NOMO-1 (cell line): ENCODE measurements at regions not wholly inside any gene's neighbourhood (a gene's known extent, or its start where the extent isn't known, plus 50 kb on each side); places are given as distances from the start of the nearest gene placed in this dataset.
"Not testable (repeated sequence)": the region's sequence is repeated elsewhere in the genome, so short reads cannot be mapped to it uniquely, and the experiment has no call there.

ENCODE experiments used
- DNase-seq, 2 experiments: peaks; one replicate each; lab custom pipeline; 2025; ENCODE audit not compliant: unreplicated experiment in 2 of 2; lab: John Stamatoyannopoulos, UW

GRCh38 chr11:69916251-69916649 lies 97.0 kb upstream of the FGF3 start:
- not testable (repeated sequence) for DNase-seq

GRCh38 chr11:69916806-69917387 lies 97.7 kb upstream of the FGF3 start:
- no peak for DNase-seq

GRCh38 chr11:69917529-69917928 lies 98.3 kb upstream of the FGF3 start:
- DNase-seq: no peak

- DNase-seq: no peak
These were observed 99.2 kb upstream of the FGF3 start for GRCh38 chr11:69918231-69918937.

- DNase-seq: peak; percentile 32 to 34
These were observed 99.9 kb upstream of the FGF3 start for GRCh38 chr11:69918938-69919650.

GRCh38 chr11:69919659-69920344 lies 100.6 kb upstream of the FGF3 start:
- DNase-seq: no peak

- no peak for DNase-seq
These were observed 101.3 kb upstream of the FGF3 start for GRCh38 chr11:69920345-69921127.

GRCh38 chr11:69921128-69922014 lies 102.2 kb upstream of the FGF3 start:
- no peak for DNase-seq

GRCh38 chr11:69922015-69922595 lies 102.9 kb upstream of the FGF3 start:
- no peak for DNase-seq

- DNase-seq: no peak
These were observed 103.4 kb upstream of the FGF3 start for GRCh38 chr11:69922596-69923111.

GRCh38 chr11:69923196-69923595 lies 104.0 kb upstream of the FGF3 start:
- no peak for DNase-seq

- no peak for DNase-seq
These were observed 104.6 kb upstream of the FGF3 start for GRCh38 chr11:69923641-69924307.

GRCh38 chr11:69924308-69925161 lies 105.3 kb upstream of the FGF3 start:
- DNase-seq: no peak

GRCh38 chr11:69925366-69926196 lies 106.4 kb upstream of the FGF3 start:
- no peak for DNase-seq

- DNase-seq: no peak
These were observed 107.3 kb upstream of the FGF3 start for GRCh38 chr11:69926376-69927050.

- no peak for DNase-seq
These were observed 108.9 kb upstream of the FGF3 start for GRCh38 chr11:69928121-69928520.
